Peyer's patch (tissue), 4 donors: ENCODE measurements at regions not wholly inside any gene's neighbourhood (a gene's known extent, or its start where the extent isn't known, plus 50 kb on each side); places are given as distances from the start of the nearest gene placed in this dataset.

Source experiments
- DNase-seq, 3 donors: peaks; one replicate each; pipeline ENCODE4 v3.0.0-alpha.2; 2017 to 2019
- H3K27ac ChIP-seq, 4 donors: fragments of 200-600 bp; sonication (generic); one replicate each; pipeline ENCODE4 v1.5.1; 2016 to 2019
- H3K27me3 ChIP-seq, 2 donors: fragments of 200-600 bp; sonication (generic); one replicate each; pipeline ENCODE4 v1.5.1; 2019
- H3K36me3 ChIP-seq, 3 donors: fragments of 200-600 bp; sonication (generic); one replicate each; pipeline ENCODE4 v1.5.1; 2016 to 2019
- H3K4me1 ChIP-seq, 4 donors: fragments of 200-600 bp; sonication (generic); one replicate each; pipeline ENCODE4 v1.5.1; 2016 to 2019
- H3K4me3 ChIP-seq, 4 donors: fragments of 200-600 bp; sonication (generic); 1 replicate in 3 of 4; 2 replicates in 1 of 4; pipeline ENCODE4 v1.5.1; 2016 to 2019; ENCODE audit warnings: mild to moderate bottlenecking in 1 of 4
- H3K9me3 ChIP-seq, 4 donors: fragments of 200-600 bp; sonication (generic); one replicate each; pipeline ENCODE4 v1.5.1; 2016 to 2019; ENCODE audit warnings: mild to moderate bottlenecking in 1 of 4
- POLR2A ChIP-seq, 2 donors: fragments of 450-650 bp; IDR thresholded peaks; one replicate each; pipeline ENCODE4 v1.5.1; 2017; ENCODE audit warnings: antibody characterized with exemption in 2 of 2, mild to moderate bottlenecking in 2 of 2, moderate library complexity in 2 of 2
- TF ChIP-seq, protein P1 (sequence below), 6 experiments: fragments of 450-650 bp in 4 of 6; fragments of 200-600 bp in 2 of 6; sonication (generic) in 1 of 6; IDR thresholded peaks; one replicate each; pipeline ENCODE4 v1.5.1; 2017 to 2019; ENCODE audit warnings: antibody characterized with exemption in 6 of 6, mild to moderate bottlenecking in 3 of 6, moderate library complexity in 1 of 6

DNA sequence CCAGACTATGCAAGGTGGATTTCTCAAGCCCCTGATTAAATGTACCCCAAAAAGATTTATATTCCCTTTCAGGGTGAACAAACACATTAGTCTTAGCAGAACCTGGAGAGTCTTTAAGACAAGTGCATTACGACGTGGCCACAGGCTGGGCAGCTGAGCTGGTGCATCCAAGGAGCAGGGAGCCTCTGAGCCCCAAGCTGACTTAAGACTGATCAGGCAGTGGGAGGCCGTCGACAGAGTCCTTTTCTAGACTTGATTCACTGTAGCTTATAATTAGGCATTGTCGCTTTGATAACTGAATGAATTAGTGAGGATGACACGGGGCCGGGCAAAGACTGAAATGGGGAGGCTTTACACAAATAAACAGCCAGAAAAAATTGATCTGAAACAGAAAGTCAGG is 353.2 kb downstream of the GPAM start:
- Histone ChIP-seq H3K4me1 (no peaks in the 10 kb centered on the region), H3K4me3 (no peak overlapping the region), H3K9me3 (no peaks in the 10 kb centered on the region), H3K27ac (no peak overlapping the region), H3K27me3 (no peaks in the 10 kb centered on the region), H3K36me3 (no peaks in the 10 kb centered on the region)
- DNase-seq = no peak
- no peak for TF ChIP-seq POLR2A (IDR thresholded peaks at IDR 0.05)
- TF ChIP-seq, protein P1, sequence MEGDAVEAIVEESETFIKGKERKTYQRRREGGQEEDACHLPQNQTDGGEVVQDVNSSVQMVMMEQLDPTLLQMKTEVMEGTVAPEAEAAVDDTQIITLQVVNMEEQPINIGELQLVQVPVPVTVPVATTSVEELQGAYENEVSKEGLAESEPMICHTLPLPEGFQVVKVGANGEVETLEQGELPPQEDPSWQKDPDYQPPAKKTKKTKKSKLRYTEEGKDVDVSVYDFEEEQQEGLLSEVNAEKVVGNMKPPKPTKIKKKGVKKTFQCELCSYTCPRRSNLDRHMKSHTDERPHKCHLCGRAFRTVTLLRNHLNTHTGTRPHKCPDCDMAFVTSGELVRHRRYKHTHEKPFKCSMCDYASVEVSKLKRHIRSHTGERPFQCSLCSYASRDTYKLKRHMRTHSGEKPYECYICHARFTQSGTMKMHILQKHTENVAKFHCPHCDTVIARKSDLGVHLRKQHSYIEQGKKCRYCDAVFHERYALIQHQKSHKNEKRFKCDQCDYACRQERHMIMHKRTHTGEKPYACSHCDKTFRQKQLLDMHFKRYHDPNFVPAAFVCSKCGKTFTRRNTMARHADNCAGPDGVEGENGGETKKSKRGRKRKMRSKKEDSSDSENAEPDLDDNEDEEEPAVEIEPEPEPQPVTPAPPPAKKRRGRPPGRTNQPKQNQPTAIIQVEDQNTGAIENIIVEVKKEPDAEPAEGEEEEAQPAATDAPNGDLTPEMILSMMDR (IDR thresholded peaks at IDR 0.05) = no peak

DNA sequence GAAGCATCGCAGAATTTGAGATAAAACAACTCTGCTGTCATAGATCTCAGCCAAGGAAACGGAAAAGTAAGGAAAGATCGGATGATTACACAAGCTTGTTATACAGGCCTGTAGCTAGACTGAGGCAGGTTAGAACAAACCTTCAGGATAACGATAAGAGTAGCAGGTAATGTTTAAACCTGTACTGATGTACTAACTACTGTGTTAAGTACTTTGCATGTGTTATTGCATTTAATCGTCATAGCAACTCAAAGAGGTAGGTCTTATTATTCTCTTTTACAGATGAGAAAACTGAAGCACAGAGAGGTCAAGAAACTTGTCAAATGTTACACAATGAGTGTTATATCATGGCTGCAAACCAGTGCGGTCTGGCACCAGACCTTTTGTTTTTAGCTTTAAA is 352.5 kb downstream of the GPAM start:
- TF ChIP-seq, protein P1 (IDR thresholded peaks at IDR 0.05) = no peak
- TF ChIP-seq POLR2A (IDR thresholded peaks at IDR 0.05) = no peak
- H3K27ac ChIP-seq = no peak overlapping the region

DNA sequence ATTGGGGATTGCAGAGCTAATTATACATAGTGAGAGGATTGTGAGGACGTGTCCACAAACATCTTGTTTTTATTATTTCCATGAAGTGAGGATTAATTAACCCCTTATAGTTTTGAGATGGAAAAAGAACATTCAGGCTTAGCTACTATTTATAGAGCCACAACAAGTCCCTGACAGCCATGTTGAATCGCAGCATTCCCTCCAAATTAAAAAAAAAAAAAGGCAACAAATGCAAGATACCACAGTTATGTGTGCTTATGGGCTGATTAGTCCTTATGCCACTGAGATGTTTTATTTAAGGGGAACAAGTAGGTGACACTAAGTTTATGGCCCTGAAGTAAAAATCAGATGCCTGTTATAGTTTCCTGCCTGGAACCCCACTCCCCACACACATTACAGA is 350.3 kb downstream of the GPAM start:
- no peak overlapping the region for H3K4me3 ChIP-seq
- DNase-seq = no peak

More for the DNA sequence above, 352.5 kb downstream of the GPAM start:
- Histone ChIP-seq H3K36me3 (no peaks in the 10 kb centered on the region), H3K4me1 (no peaks in the 10 kb centered on the region), H3K9me3 (no peaks in the 10 kb centered on the region), H3K4me3 (no peak overlapping the region), H3K27me3 (no peaks in the 10 kb centered on the region)
- no peak for DNase-seq

DNA sequence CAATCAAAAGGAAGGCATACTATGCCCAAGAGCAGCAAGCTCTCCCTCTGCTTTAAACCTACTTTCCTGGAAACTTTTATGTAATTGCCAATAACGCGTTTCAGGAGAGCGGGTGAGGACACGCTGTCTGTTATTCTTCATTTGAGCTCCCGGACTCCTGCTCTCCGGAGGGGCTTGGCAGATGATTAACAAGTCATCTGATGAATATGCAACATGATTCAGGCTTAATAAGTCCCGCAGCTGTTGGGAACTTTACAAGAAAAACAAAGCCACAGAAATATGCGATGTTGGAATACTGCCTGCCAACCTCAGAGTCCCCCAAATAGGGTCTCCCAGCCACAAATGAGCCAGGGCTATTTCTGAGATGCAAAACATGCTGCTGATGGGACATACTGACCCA is 348.0 kb downstream of the GPAM start:
- H3K9me3 ChIP-seq = no peaks in the 10 kb centered on the region
- H3K4me1 ChIP-seq = no peaks in the 10 kb centered on the region
- H3K27me3 ChIP-seq = no peaks in the 10 kb centered on the region
- H3K4me3 ChIP-seq = no peak overlapping the region
- no peaks in the 10 kb centered on the region for H3K36me3 ChIP-seq
- no peak for DNase-seq
- no peak for TF ChIP-seq POLR2A (IDR thresholded peaks at IDR 0.05)
- TF ChIP-seq, protein P1 (IDR thresholded peaks at IDR 0.05) = no peak
- no peak overlapping the region for H3K27ac ChIP-seq

More for the DNA sequence above, 350.3 kb downstream of the GPAM start:
- Histone ChIP-seq H3K27ac (no peak overlapping the region), H3K4me1 (no peaks in the 10 kb centered on the region), H3K36me3 (no peaks in the 10 kb centered on the region), H3K27me3 (no peaks in the 10 kb centered on the region), H3K9me3 (no peaks in the 10 kb centered on the region)
- TF ChIP-seq, protein P1 (IDR thresholded peaks at IDR 0.05) = no peak
- no peak for TF ChIP-seq POLR2A (IDR thresholded peaks at IDR 0.05)

DNA sequence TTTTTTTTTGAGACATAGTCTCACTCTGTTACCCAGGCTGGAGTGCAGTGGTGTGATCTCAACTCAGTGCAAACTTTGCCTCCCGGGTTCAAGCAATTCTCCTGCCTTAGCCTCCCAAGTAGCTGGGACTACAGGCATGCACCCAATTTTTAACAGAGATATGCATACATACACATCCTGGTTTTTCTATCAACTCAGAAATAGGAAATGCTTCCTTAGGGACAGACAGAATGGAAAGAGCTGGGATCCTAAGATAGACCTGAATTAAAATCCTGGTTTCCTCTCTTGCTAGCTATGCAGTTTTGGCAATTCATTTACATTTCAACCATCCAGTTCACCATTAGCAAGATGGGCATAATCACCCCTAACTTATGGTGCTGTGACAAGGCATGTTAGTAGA is 347.5 kb downstream of the GPAM start:
- no peak for TF ChIP-seq POLR2A (IDR thresholded peaks at IDR 0.05)
- TF ChIP-seq, protein P1 (IDR thresholded peaks at IDR 0.05) = no peak
- no peak overlapping the region for H3K4me3 ChIP-seq

DNA sequence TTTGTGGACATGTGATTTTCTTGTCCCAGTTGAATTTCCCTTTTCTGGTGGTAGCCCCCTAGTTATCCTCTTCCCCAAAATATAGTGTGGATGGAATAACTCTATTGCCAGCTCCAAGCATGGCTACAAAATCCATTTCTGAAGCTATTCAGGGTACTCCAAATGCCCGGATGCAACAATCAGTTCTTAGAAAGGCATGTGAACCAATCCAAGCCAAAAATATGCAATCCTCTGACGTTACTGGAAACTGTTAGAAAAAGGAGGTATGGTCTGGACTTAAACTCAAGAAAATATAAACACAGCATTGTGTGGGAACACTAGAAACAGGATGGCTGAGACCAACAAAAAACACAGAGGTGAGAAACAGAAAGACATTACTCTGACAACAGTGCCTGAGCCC is 347.0 kb downstream of the GPAM start:
- no peak for DNase-seq
- no peaks in the 10 kb centered on the region for H3K36me3 ChIP-seq
- H3K27me3 ChIP-seq = no peaks in the 10 kb centered on the region
- H3K27ac ChIP-seq = no peak overlapping the region
- no peak overlapping the region for H3K4me3 ChIP-seq
- no peak for TF ChIP-seq POLR2A (IDR thresholded peaks at IDR 0.05)
- TF ChIP-seq, protein P1 (IDR thresholded peaks at IDR 0.05) = no peak
- no peaks in the 10 kb centered on the region for H3K4me1 ChIP-seq
- no peaks in the 10 kb centered on the region for H3K9me3 ChIP-seq

More for the DNA sequence above, 347.5 kb downstream of the GPAM start:
- no peak overlapping the region for H3K27ac ChIP-seq
- H3K27me3 ChIP-seq = no peaks in the 10 kb centered on the region
- DNase-seq = no peak
- no peaks in the 10 kb centered on the region for H3K4me1 ChIP-seq
- H3K36me3 ChIP-seq = no peaks in the 10 kb centered on the region
- H3K9me3 ChIP-seq = no peaks in the 10 kb centered on the region
